ELF-1 (cell line): ENCODE measurements at regions not wholly inside any gene's neighbourhood (a gene's known extent, or its start where the extent isn't known, plus 50 kb on each side); places are given as distances from the start of the nearest gene placed in this dataset.

Experiments
- DNase-seq: peaks from one replicate; pipeline ENCODE4 v3.0.0-alpha.2; 2016; ENCODE audit warnings: low read depth, low spot score

GRCh38 chr5:124922255-124922975 is 176.0 kb upstream of the ZNF608 start:
- DNase-seq: no peak

DNA sequence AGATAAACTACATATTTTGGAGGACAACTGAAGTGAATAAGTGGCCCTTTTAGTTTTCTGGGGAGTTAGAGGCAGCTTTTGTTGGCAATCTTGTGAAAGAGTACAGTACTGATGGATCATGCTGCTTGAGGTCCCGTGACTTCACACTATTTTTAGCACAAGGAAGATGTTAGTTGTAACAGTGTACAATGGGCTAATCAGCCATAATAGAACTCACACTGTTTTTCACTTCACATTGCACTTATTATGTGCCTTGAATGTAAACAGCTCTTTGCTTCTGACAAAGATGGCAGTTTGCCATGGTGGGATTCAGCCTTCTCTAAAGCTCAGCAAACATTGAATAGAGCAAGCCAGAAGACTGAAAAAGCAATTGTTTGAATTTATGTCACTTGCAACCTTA is 176.7 kb upstream of the ZNF608 start:
- no peak for DNase-seq

- no peak for DNase-seq
Observed at GRCh38 chr5:124924729-124925128, 178.3 kb upstream of the ZNF608 start.

- peak; percentile 36 for DNase-seq
Observed at GRCh38 chr5:124927735-124928134, 181.3 kb upstream of the ZNF608 start.

GRCh38 chr5:124929000-124929399 is 182.6 kb upstream of the ZNF608 start:
- DNase-seq: no peak

GRCh38 chr5:124932791-124933600 is 186.6 kb upstream of the ZNF608 start:
- no peak for DNase-seq

GRCh38 chr5:124935065-124935464 is 188.6 kb upstream of the ZNF608 start:
- no peak for DNase-seq

DNA sequence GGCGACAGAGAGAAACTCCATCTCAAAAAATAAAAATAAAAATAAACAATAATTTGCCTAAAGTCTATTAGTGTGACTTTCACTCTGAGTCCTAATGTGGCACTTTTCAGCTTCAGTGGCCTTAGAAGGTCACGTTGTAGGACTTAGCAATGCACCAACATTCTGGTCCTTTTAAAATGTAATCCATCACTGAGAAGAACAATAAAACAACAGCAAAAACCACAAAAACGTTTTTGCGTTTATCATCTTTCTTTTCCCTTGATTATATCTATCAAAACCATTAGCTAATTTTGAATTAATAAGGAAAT is 190.1 kb upstream of the ZNF608 start:
- DNase-seq: no peak

GRCh38 chr5:124941051-124942049 is 194.9 kb upstream of the ZNF608 start:
- DNase-seq: no peak

DNA sequence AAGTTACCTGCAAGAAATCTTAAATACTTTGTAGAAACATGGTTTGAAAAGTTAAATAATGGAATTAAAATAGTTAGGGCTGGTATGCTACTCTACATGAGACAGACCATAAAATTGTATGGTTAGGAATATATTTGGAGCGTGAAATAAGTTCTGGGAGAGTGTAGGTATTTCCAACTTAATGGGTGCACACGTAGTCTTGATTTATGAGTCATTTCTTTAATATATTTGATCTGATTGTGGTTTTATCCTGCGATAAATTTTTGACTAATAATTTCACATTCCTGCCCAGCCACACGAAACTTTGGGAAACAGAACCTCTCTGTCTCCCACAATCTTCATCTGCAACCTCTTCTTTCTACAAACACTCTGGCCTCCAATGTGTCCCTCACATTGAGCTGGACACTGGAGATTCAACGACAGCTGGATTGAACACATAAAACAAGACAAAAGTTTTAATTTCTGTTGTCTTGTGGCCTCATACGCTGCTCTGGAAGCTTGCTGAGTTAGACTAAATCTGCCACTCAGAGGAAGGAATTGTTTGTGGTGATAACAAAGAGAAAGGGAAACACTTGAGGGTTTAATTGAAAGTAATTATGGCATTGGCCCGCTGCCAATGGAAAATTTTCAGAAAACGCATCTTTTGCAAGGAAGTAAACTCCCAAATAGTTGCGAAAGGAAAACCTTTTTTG is 201.8 kb upstream of the ZNF608 start:
- no peak for DNase-seq

GRCh38 chr5:124948754-124949275 is 202.4 kb upstream of the ZNF608 start:
- no peak for DNase-seq

- no peak for DNase-seq
Observed at GRCh38 chr5:124949862-124950261, 203.4 kb upstream of the ZNF608 start.

DNA sequence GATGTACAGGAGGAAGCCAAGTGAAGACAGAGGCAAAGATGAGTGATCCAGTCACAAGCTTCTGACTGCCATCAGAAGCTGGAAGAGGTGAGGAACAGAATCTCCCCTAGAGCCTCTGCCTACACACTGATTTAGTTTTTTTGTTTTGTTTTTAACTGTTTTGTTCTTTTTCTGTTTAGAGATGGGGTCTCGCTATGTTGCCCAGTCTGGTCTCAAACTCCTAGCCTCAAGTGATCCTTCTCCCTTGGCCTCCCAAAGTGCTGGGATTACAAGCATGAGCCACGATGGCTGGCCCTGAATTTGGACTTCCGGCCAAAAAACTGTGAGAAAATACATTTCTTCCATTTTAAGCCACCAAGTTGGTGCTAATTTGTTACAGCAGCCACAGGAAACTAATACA is 204.7 kb upstream of the ZNF608 start:
- DNase-seq: no peak

DNA sequence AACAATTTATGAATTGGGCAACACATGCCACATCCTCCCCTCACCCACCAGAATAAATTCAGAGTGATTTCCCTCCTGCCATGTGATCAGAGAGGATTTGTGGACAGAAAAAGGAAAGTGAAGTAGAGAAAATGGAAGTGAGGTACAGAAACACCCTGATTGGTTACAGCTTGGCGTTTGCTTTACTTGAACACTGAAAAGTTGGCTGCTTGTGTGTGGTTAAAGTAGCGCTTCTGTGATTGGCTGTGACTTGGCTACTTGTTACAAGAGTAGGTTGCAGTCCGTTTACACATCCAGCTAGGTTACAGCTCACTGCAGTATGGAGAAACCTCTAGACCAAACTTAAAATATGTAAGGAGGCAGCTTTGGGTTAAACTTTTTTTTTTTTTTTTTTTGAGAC is 205.2 kb upstream of the ZNF608 start:
- no peak for DNase-seq

GRCh38 chr5:124952079-124952478 is 205.6 kb upstream of the ZNF608 start:
- no peak for DNase-seq

DNA sequence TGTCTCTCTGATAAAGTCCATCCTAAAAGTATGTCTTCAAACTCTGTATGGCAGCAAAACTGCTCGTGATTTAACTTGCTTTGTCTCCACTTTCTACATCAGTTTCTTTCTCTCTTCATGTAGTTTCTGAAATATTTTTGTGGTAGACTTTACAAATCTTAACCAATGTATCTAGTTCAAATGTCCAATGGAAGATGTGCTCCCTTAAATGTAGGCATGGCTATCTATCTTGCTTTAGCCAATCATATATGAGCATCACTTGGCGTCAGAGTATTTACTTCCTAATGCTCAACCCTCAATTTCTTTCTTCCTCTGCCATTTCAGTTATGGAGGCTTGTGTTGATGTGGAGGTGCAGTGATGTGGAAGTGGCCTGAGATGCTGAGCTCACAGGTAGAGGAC is 206.1 kb upstream of the ZNF608 start:
- DNase-seq: no peak

- DNase-seq: no peak
Observed at GRCh38 chr5:124954784-124955183, 208.3 kb upstream of the ZNF608 start.

DNA sequence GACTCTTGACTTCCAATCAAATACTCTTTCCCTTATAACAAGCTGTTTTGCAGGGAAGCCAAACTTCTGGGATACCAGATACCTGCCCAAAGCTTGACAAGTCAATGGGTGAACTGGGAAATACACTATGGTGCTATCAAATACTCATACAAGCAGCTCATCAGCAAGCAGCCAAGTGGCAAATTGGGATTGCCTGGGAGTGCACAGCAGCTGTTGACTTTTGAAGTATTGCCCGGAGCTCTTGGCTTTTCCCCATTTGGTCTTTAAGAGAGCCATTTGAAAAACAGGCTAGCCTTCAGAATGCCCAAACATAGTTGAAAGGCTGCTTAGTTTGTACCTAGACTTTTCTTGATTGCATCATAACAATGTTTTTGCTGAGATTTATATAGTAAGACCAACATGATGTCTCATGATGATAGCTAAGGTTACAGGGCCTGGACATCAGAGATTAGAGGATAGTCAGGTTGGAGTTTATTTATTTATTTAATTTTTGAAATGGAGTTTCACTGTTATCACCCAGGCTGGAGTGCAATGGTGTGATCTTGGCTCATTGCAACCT is 210.1 kb upstream of the ZNF608 start:
- no peak for DNase-seq

DNA sequence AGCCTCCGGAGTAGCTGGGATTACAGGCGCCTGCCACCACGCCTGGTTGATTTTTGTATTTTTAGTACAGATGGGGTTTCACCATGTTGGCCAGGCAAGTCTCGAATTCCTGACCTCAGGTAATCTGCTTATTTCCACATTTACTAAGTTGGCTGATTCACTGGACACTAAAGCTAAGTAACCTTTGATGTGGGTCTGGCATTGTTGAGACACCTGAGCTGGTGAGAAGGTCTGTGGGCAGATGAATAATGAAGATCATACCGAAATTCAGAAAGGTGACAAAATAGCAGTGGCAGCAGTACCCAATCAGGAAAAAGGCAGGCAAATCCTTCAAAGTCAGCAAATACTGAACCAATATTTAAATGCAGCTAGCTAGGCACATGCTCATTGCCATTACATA is 210.6 kb upstream of the ZNF608 start:
- DNase-seq: no peak

- DNase-seq: no peak
Observed at GRCh38 chr5:124960266-124960665, 213.8 kb upstream of the ZNF608 start.

GRCh38 chr5:124961521-124961920 is 215.1 kb upstream of the ZNF608 start:
- no peak for DNase-seq
